ENCODE measurements at regions not wholly inside any gene's neighbourhood (a gene's known extent, or its start where the extent isn't known, plus 50 kb on each side); places are given as distances from the start of the nearest gene placed in this dataset.
A peak's percentile ranks its signal among the peaks of the same experiment; 100 is the strongest.

- no peak for DNase-seq (ENCODE audit: low read depth in 2 of 2)
- H3K4me3 ChIP-seq (replicated peaks in 1 of 2; ENCODE audit: low read depth in 2 of 2, low read length in 2 of 2), result no peak overlapping the region
- no peak for TF ChIP-seq CTCF (IDR thresholded peaks at IDR 0.05; ENCODE audit: low read depth, low read length)
These were observed 617.4 kb downstream of the USP25 start for GRCh38 chr21:16347223-16347622.

GRCh38 chr21:16353764-16354163, 624.0 kb downstream of the USP25 start:
- no peak for DNase-seq (ENCODE audit: low read depth in 2 of 2)
- no peak for TF ChIP-seq CTCF (IDR thresholded peaks at IDR 0.05; ENCODE audit: low read depth, low read length)
- H3K4me3 ChIP-seq (replicated peaks in 1 of 2; ENCODE audit: low read depth in 2 of 2, low read length in 2 of 2), result no peak overlapping the region

- TF ChIP-seq CTCF (IDR thresholded peaks at IDR 0.05; ENCODE audit: low read depth, low read length), result no peak
- no peak overlapping the region for H3K4me3 ChIP-seq (replicated peaks in 1 of 2; ENCODE audit: low read depth in 2 of 2, low read length in 2 of 2)
- peak in 1 of 2 donors; percentile 36 for DNase-seq (ENCODE audit: low read depth in 2 of 2)
These were observed 628.2 kb downstream of the USP25 start for GRCh38 chr21:16357994-16358393.

GRCh38 chr21:16358784-16359183, 629.0 kb downstream of the USP25 start:
- H3K4me3 ChIP-seq (replicated peaks in 1 of 2; ENCODE audit: low read depth in 2 of 2, low read length in 2 of 2), result no peak overlapping the region
- DNase-seq (ENCODE audit: low read depth in 2 of 2), result no peak
- TF ChIP-seq CTCF (IDR thresholded peaks at IDR 0.05; ENCODE audit: low read depth, low read length), result no peak

GRCh38 chr21:16363100-16363499, 633.3 kb downstream of the USP25 start:
- DNase-seq (ENCODE audit: low read depth in 2 of 2), result no peak
- TF ChIP-seq CTCF (IDR thresholded peaks at IDR 0.05; ENCODE audit: low read depth, low read length), result no peak
- no peak overlapping the region for H3K4me3 ChIP-seq (replicated peaks in 1 of 2; ENCODE audit: low read depth in 2 of 2, low read length in 2 of 2)

- no peak for TF ChIP-seq CTCF (IDR thresholded peaks at IDR 0.05; ENCODE audit: low read depth, low read length)
- DNase-seq (ENCODE audit: low read depth in 2 of 2), result no peak
These were observed 633.7 kb downstream of the USP25 start for GRCh38 chr21:16363518-16363917.

GRCh38 chr21:16366207-16366606, 636.4 kb downstream of the USP25 start:
- no peak for DNase-seq (ENCODE audit: low read depth in 2 of 2)
- no peak for TF ChIP-seq CTCF (IDR thresholded peaks at IDR 0.05; ENCODE audit: low read depth, low read length)
- H3K4me3 ChIP-seq (replicated peaks in 1 of 2; ENCODE audit: low read depth in 2 of 2, low read length in 2 of 2), result no peak overlapping the region

More at GRCh38 chr21:16363518-16363917, 633.7 kb downstream of the USP25 start:
- H3K4me3 ChIP-seq (replicated peaks in 1 of 2; ENCODE audit: low read depth in 2 of 2, low read length in 2 of 2), result no peak overlapping the region
